OCI-LY7 (cell line): ENCODE measurements at regions not wholly inside any gene's neighbourhood (a gene's known extent, or its start where the extent isn't known, plus 50 kb on each side); places are given as distances from the start of the nearest gene placed in this dataset.
"Not testable (repeated sequence)": the region's sequence is repeated elsewhere in the genome, so short reads cannot be mapped to it uniquely, and the experiment has no call there.

Experiments
- EZH2phosphoT487 ChIP-seq: fragments of 200-600 bp; sonication (generic); IDR thresholded peaks from 2 replicates; pipeline ENCODE4 v1.6.1; 2018; ENCODE audit warnings: low read depth, borderline replicate concordance, mild to moderate bottlenecking, mixed run types, antibody characterized with exemption, low read length, moderate library complexity, mixed read lengths
- TF ChIP-seq, protein P1 (sequence below): fragments of 200-600 bp; sonication (generic); conservative IDR thresholded peaks from 2 replicates; pipeline ENCODE4 v1.5.1; 2014; ENCODE audit warnings: mild to moderate bottlenecking, antibody characterized with exemption, low read length, moderate library complexity, mixed read lengths

DNA sequence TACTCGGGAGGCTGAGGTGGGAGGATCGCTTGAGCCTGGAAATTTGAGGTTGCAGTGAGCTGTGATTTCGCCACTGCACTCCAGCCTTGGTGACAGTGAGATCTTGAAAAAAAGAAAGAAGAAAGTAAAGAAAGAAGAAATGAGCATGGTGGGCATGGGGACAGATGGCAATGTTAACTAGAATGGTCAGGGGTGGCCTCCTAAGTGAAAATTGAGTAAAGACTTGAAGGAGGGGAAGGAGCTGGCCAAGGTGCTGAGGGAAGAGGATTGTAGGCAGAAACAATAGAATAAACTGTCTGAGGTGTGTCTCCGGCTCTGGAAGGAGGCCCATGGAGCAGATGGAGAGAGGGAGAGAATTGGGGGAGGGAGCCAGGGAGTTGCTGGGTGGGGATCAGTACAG lies 60.1 kb upstream of the METTL14 start:
- TF ChIP-seq, protein P1, sequence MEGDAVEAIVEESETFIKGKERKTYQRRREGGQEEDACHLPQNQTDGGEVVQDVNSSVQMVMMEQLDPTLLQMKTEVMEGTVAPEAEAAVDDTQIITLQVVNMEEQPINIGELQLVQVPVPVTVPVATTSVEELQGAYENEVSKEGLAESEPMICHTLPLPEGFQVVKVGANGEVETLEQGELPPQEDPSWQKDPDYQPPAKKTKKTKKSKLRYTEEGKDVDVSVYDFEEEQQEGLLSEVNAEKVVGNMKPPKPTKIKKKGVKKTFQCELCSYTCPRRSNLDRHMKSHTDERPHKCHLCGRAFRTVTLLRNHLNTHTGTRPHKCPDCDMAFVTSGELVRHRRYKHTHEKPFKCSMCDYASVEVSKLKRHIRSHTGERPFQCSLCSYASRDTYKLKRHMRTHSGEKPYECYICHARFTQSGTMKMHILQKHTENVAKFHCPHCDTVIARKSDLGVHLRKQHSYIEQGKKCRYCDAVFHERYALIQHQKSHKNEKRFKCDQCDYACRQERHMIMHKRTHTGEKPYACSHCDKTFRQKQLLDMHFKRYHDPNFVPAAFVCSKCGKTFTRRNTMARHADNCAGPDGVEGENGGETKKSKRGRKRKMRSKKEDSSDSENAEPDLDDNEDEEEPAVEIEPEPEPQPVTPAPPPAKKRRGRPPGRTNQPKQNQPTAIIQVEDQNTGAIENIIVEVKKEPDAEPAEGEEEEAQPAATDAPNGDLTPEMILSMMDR, result not testable (repeated sequence)
- TF ChIP-seq EZH2phosphoT487, result not testable (repeated sequence)
